SK-N-SH (cell line): ENCODE measurements at regions not wholly inside any gene's neighbourhood (a gene's known extent, or its start where the extent isn't known, plus 50 kb on each side); places are given as distances from the start of the nearest gene placed in this dataset.

Experiments
- CTCF ChIA-PET: fragments of 300-600, 350-600 bp; formaldehyde crosslinking; extraction: SDS; loops from one replicate; lab custom pipeline; 2021; lab: Yijun Ruan, JAX
- POLR2A ChIA-PET: fragments of 350-600 bp; sonication (Branson Sonifier 250); formaldehyde crosslinking; extraction: SDS; loops from one replicate; lab custom pipeline; 2020; ENCODE audit warnings: antibody characterized with exemption, inconsistent platforms; lab: Yijun Ruan, JAX
- DNase-seq: peaks from one replicate; pipeline ENCODE4 v3.0.0; 2012
- H2AFZ ChIP-seq: fragments of 200-600 bp; sonication (generic); 2 replicates; pipeline ENCODE4 v1.8.1; 2016; ENCODE audit warnings: antibody characterized with exemption, mild to moderate bottlenecking, low read depth
- H3F3A ChIP-seq: fragments of 200-600 bp; sonication (generic); replicated peaks from 2 replicates; pipeline ENCODE3; 2016; ENCODE audit warnings: antibody characterized with exemption, mild to moderate bottlenecking; ENCODE audit not compliant: insufficient read depth
- H3K27ac ChIP-seq, 2 experiments: fragments of 200-500 bp in 1 of 2; fragments of 200-600 bp in 1 of 2; sonication (Bioruptor generic) in 1 of 2; sonication (generic), shearing (Covaris generic) in 1 of 2; 2 replicates each; pipeline versions ENCODE4 v1.5.1 to v1.6.1; 2014 to 2016; ENCODE audit warnings: low read depth in 2 of 2, inconsistent platforms in 1 of 2, low read length in 1 of 2, mild to moderate bottlenecking in 1 of 2, mixed read lengths in 1 of 2
- H3K27me3 ChIP-seq: fragments of 200-600 bp; sonication (generic), shearing (Covaris generic); 2 replicates; pipeline ENCODE4 v1.6.1; 2016; ENCODE audit warnings: mixed run types; ENCODE audit not compliant: insufficient read depth
- H3K36me3 ChIP-seq, 2 experiments: fragments of 200-500 bp in 1 of 2; fragments of 200-600 bp in 1 of 2; sonication (Bioruptor generic) in 1 of 2; sonication (generic) in 1 of 2; replicated peaks in 1 of 2; 2 replicates each; pipeline versions ENCODE3 to v1.5.1; 2014 to 2016; ENCODE audit warnings: low read length in 1 of 2, mild to moderate bottlenecking in 1 of 2; ENCODE audit not compliant: insufficient read depth in 2 of 2, control insufficient read depth in 1 of 2
- H3K4me1 ChIP-seq, 2 experiments: fragments of 200-500 bp in 1 of 2; fragments of 200-600 bp in 1 of 2; sonication (Bioruptor generic) in 1 of 2; sonication (generic), shearing (Covaris generic) in 1 of 2; 2 replicates each; pipeline versions ENCODE4 v1.5.1 to v1.6.1; 2014 to 2016; ENCODE audit warnings: low read depth in 1 of 2, low read length in 1 of 2, mixed run types in 1 of 2; ENCODE audit not compliant: insufficient read depth in 2 of 2, control insufficient read depth in 1 of 2
- H3K4me2 ChIP-seq: fragments of 200-600 bp; sonication (generic), shearing (Covaris generic); 2 replicates; pipeline ENCODE4 v1.6.1; 2017; ENCODE audit warnings: mixed run types
- H3K4me3 ChIP-seq, 2 experiments: fragments of 200-500 bp in 1 of 2; fragments of 200-600 bp in 1 of 2; sonication (Bioruptor generic) in 1 of 2; sonication (generic), shearing (Covaris generic) in 1 of 2; 2 replicates each; pipeline versions ENCODE4 v1.5.1 to v1.8.1; 2014 to 2016; ENCODE audit warnings: low read depth in 2 of 2, inconsistent platforms in 1 of 2, low read length in 1 of 2, mild to moderate bottlenecking in 1 of 2, mixed read lengths in 1 of 2, moderate library complexity in 1 of 2
- H3K79me2 ChIP-seq: fragments of 200-600 bp; sonication (generic); 2 replicates; pipeline ENCODE4 v1.8.1; 2017; ENCODE audit warnings: mild to moderate bottlenecking; ENCODE audit not compliant: insufficient read depth
- H3K9ac ChIP-seq: fragments of 200-600 bp; sonication (generic); 2 replicates; pipeline ENCODE4 v1.6.1; 2017; ENCODE audit warnings: mixed run types
- H3K9me2 ChIP-seq: fragments of 200-600 bp; sonication (generic); 2 replicates; pipeline ENCODE4 v1.6.1; 2017; ENCODE audit warnings: mixed run types
- H3K9me3 ChIP-seq: fragments of 200-600 bp; sonication (generic); 2 replicates; pipeline ENCODE4 v1.6.1; 2017; ENCODE audit warnings: mixed run types, mild to moderate bottlenecking, moderate library complexity
- H4K20me1 ChIP-seq: fragments of 200-600 bp; sonication (generic); 2 replicates; pipeline ENCODE4 v1.6.1; 2017; ENCODE audit warnings: mild to moderate bottlenecking, mixed run types; ENCODE audit not compliant: insufficient read depth
- CTCF ChIP-seq: fragments of 200-600 bp; sonication (generic); IDR thresholded peaks from 2 replicates; pipeline ENCODE4 v1.6.1; 2017; ENCODE audit warnings: antibody characterized with exemption, mild to moderate bottlenecking, moderate library complexity
- ELF1 ChIP-seq: IDR thresholded peaks from 2 replicates; pipeline ENCODE4 v1.4.0; 2012
- EZH2phosphoT487 ChIP-seq: fragments of 200-600 bp; sonication (generic); IDR thresholded peaks from 2 replicates; pipeline ENCODE4 v1.6.1; 2017; ENCODE audit warnings: low read depth, mixed run types, mild to moderate bottlenecking, antibody characterized with exemption, moderate library complexity, borderline replicate concordance
- FOXJ3 ChIP-seq: sonication (generic); formaldehyde crosslinking; IDR thresholded peaks from 2 replicates; pipeline ENCODE4 v1.5.1; 2020; ENCODE audit warnings: mild to moderate bottlenecking, missing genetic modification reagents
- FOXM1 ChIP-seq: IDR thresholded peaks from 2 replicates; pipeline ENCODE4 v1.4.0; 2012; ENCODE audit warnings: low read depth, mild to moderate bottlenecking
- GATA2 ChIP-seq: sonication (generic); formaldehyde crosslinking; IDR thresholded peaks from 2 replicates; pipeline ENCODE4 v1.5.0; 2020; ENCODE audit warnings: mild to moderate bottlenecking, missing genetic modification reagents
- IRF3 ChIP-seq: fragments of 150-350 bp; IDR thresholded peaks from 2 replicates; pipeline ENCODE4 v1.6.1; 2016; ENCODE audit warnings: mild to moderate bottlenecking, low read depth, low read length
- MXI1 ChIP-seq: IDR thresholded peaks from 2 replicates; pipeline ENCODE4 v1.6.1; 2012; ENCODE audit warnings: mild to moderate bottlenecking, low read depth, low read length, improper control_type of control experiment
- PBX3 ChIP-seq: IDR thresholded peaks from 2 replicates; pipeline ENCODE4; 2012
- RAD21 ChIP-seq: IDR thresholded peaks from 2 replicates; pipeline ENCODE4 v1.6.1; 2012; ENCODE audit warnings: mild to moderate bottlenecking, low read length
- RCOR1 ChIP-seq: fragments of 150-350 bp; IDR thresholded peaks from 2 replicates; pipeline ENCODE4 v1.6.1; 2017; ENCODE audit warnings: antibody characterized with exemption, low read length
- RFX5 ChIP-seq: IDR thresholded peaks from 2 replicates; pipeline ENCODE4 v1.6.1; 2012; ENCODE audit warnings: mild to moderate bottlenecking, improper control_type of control experiment, low read length
- RXRA ChIP-seq: IDR thresholded peaks from 2 replicates; pipeline ENCODE4 v1.4.0; 2012; ENCODE audit warnings: low read depth, mild to moderate bottlenecking, borderline replicate concordance
- TAF1 ChIP-seq: IDR thresholded peaks from 2 replicates; pipeline ENCODE4 v1.6.1; 2012; ENCODE audit warnings: low read depth, mild to moderate bottlenecking, low read length, moderate library complexity, borderline replicate concordance
- ZBTB33 ChIP-seq: IDR thresholded peaks from 2 replicates; pipeline ENCODE4 v1.4.0; 2012; ENCODE audit warnings: low read depth, borderline replicate concordance
- WGBS: methylation state at CpG from one replicate; pipeline ENCODE4 v1.1.6; 2017; ENCODE audit warnings: low lambda C conversion rate; 5-methylcytosine and 5-hydroxymethylcytosine counted together

- TF ChIP-seq CTCF (no peak), FOXJ3 (CRISPR knock-in tag) (no peak), IRF3 (no peak), EZH2phosphoT487 (no peak), FOXM1 (no peak), GATA2 (CRISPR knock-in tag) (no peak), RFX5 (no peak)
These were observed 405.5 kb downstream of the MEIS1 start (continued) for GRCh38 chr2:66840321-66841002.

- CTCF ChIA-PET, result interaction anchor here (1.1 kb wide), 1 partner anchor 11 kb away, joined by 3 read pairs; no protein-coding TSS in a partner anchor
- TF ChIP-seq CTCF, result no peak
- TF ChIP-seq RAD21, result no peak
- no peak for TF ChIP-seq RCOR1
- no peak for TF ChIP-seq RFX5
- TF ChIP-seq TAF1, result no peak
- no peak for TF ChIP-seq ELF1
- no peak for TF ChIP-seq PBX3
- TF ChIP-seq MXI1, result no peak
- TF ChIP-seq ZBTB33, result no peak
- no peak for TF ChIP-seq RXRA
- no peak overlapping the region for H2AFZ ChIP-seq
These were observed 408.9 kb downstream of the MEIS1 start for GRCh38 chr2:66843847-66844246.

More at GRCh38 chr2:66843847-66844246, 408.9 kb downstream of the MEIS1 start:
- Histone ChIP-seq H3K36me3 (no peaks in the 10 kb centered on the region), H3K9me3 (no peaks in the 10 kb centered on the region), H3K4me2 (no peak overlapping the region), H4K20me1 (no peaks in the 10 kb centered on the region), H3K27me3 (no peaks in the 10 kb centered on the region), H3K4me3 (no peak overlapping the region), H3K9ac (no peak overlapping the region), H3K4me1 (peaks cover 2 to 17% of the 10 kb centered on the region in 2 experiments; a peak in 3 of 4 replicates), H3K27ac (no peak overlapping the region), H3K9me2 (no peaks in the 10 kb centered on the region), H3F3A (peaks cover 18% of the 10 kb centered on the region), H3K79me2 (no peaks in the 10 kb centered on the region)
- no peak for DNase-seq
- 91% methylated on average over 3 of the region's 3 CpGs for WGBS
- POLR2A ChIA-PET, result no interaction called here
